ENCODE measurements at regions not wholly inside any gene's neighbourhood (a gene's known extent, or its start where the extent isn't known, plus 50 kb on each side); places are given as distances from the start of the nearest gene placed in this dataset.

DNA sequence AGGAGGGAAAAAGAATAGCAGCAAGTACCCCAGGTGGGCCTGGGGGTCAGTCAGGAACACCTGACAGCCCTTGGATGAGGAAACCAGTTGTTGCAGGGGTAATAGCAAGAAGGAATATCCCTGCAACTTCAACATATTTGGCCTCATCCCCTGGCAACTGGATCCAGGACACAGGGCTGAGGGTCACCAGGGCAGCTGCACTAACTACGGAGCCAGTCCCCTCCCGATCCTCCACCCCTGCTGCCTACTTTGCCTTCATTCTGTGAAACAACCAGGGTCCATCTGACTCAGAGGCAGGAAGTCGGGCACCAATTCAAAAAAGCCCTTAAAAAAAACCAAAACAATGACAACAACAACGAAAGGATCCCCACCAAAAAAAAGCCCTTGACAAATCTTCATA lies 52.9 kb downstream of the FRMPD3 start:
- H3K27ac ChIP-seq, result no peak overlapping the region
- TF ChIP-seq, protein P1, sequence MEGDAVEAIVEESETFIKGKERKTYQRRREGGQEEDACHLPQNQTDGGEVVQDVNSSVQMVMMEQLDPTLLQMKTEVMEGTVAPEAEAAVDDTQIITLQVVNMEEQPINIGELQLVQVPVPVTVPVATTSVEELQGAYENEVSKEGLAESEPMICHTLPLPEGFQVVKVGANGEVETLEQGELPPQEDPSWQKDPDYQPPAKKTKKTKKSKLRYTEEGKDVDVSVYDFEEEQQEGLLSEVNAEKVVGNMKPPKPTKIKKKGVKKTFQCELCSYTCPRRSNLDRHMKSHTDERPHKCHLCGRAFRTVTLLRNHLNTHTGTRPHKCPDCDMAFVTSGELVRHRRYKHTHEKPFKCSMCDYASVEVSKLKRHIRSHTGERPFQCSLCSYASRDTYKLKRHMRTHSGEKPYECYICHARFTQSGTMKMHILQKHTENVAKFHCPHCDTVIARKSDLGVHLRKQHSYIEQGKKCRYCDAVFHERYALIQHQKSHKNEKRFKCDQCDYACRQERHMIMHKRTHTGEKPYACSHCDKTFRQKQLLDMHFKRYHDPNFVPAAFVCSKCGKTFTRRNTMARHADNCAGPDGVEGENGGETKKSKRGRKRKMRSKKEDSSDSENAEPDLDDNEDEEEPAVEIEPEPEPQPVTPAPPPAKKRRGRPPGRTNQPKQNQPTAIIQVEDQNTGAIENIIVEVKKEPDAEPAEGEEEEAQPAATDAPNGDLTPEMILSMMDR (conservative IDR thresholded peaks at IDR 0.05), result no peak

DNA sequence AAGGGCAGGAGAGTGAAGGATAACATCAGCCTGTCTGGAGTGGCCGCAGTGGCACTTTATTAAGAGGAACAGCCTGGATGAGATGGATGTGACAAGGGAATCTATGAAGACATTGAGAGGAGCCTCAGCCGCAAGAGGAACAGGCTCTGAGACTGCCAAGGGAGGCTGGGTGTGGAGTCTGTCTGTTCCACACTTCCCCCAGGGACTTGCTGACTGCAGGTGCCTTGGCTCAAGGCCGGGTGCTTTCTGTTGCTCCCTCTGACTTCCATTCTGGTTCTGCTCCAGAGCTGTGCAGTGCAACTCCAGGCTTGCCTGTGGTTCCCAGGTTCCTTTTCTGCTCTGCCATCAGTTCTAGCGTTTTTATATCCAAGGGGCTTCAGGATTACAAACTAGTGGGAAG lies 54.6 kb downstream of the FRMPD3 start:
- TF ChIP-seq, protein P1 (conservative IDR thresholded peaks at IDR 0.05), result no peak
- no peak overlapping the region for H3K27ac ChIP-seq

DNA sequence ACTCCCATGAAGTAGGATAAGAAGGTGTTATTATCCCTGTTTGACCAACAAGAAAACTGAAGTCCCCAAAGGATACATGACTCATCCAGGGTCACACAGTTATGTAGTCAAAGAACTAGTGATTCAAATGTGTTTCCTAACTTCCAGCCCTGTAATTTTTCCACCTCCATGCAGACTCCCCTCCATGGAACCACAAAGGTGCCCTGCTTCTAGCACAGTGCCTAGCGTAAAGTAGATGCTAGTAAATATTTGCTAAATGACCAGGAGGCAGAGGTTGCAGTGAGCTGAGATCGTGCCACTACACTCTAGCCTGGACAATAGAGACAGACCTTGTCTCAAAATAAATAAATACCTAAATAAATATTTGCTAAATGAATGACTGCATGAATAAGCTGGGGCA lies 55.8 kb downstream of the FRMPD3 start:
- TF ChIP-seq, protein P1 (conservative IDR thresholded peaks at IDR 0.05), result no peak
- H3K27ac ChIP-seq, result no peak overlapping the region

GRCh38 chrX:107506596-107507031 lies 57.2 kb downstream of the FRMPD3 start:
- no peak overlapping the region for H3K27ac ChIP-seq
- TF ChIP-seq, protein P1 (conservative IDR thresholded peaks at IDR 0.05), result no peak

DNA sequence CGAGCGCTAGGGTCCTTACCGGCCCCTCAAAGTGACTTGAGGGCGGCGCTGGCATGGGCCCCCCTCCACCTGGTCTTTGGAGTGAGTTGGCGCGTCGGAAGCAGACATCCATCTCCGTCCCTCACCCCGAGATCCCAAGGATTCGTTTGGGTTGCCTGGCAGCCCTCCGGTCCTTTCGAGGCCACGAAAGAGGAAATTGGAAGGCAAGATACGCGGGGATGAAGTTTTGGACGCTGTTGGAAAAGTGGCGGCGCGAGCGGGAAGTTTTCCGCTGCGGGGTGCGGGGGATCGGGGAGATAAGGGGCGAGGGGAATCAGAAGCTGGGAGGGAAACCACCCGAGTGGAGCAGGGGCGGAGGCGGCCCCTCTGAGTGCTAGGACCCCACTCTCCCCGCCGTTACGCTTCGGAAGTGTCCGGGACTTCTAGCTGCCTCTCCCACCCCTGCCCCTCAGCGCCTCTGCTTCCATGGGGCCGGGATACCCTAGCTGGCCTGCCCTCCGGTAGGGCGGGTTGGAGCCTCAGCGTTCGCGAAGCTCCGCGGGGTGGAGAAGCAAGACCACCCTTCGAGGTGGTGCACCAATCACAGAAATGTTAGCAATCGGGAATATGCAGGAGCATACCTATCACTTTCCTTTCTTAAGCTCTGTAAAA lies 57.8 kb downstream of the FRMPD3 start:
- TF ChIP-seq, protein P1 (conservative IDR thresholded peaks at IDR 0.05), result no peak
- no peak overlapping the region for H3K27ac ChIP-seq

DNA sequence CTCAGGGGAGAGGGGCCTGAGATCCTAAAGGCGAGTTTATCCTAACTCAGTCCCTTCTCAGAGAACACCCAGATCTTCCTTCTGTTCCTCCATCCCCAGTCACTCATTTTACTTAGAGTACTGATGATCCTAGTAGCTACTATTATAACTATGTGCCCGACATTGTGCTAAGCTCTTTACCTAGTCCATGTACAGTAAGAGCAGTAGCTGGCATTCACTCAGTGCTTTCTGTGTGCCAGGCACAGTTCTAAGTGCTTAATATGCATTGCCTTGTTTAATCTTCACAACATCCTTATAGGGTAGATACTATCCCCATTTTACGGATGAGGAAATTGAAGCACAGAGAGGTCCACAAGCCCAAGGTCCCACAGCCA lies 58.3 kb downstream of the FRMPD3 start:
- H3K27ac ChIP-seq, result no peak overlapping the region
- TF ChIP-seq, protein P1 (conservative IDR thresholded peaks at IDR 0.05), result no peak

DNA sequence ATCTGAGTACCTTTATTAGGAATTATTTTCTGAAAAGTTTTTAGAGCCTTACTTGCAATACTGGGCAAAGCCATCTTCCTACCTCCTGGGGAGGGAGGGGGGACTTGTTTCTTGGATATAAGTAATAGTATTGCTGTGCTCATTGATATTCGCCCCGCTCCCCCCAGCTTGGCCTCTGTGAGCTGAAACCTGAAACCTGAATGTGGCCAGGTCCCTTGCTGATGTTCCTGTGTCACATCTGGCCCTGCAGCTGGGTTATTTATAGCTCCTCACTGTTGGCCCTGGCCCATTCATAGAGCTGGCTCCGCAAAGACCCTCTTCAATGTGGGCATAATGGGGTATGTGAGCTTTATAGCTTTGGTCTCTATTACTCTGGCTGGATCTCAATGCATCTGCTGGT lies 59.5 kb downstream of the FRMPD3 start:
- TF ChIP-seq, protein P1 (conservative IDR thresholded peaks at IDR 0.05), result no peak
- H3K27ac ChIP-seq, result no peak overlapping the region
